ENCODE measurements at regions not wholly inside any gene's neighbourhood (a gene's known extent, or its start where the extent isn't known, plus 50 kb on each side); places are given as distances from the start of the nearest gene placed in this dataset.

GRCh38 chr7:17016402-17017010 lies 134.7 kb upstream of the AGR3 start:
- no peak for DNase-seq
- Mint-ChIP-seq H3K27ac (no peak overlapping the region), H3K4me3 (no peak overlapping the region), H3K36me3 (ENCODE audit: low read depth) (no peaks in the 10 kb centered on the region), H3K4me1 (peaks cover 16% of the 10 kb centered on the region), H3K27me3 (no peaks in the 10 kb centered on the region)
- no peaks in the 10 kb centered on the region for H3K9me3 ChIP-seq (ENCODE audit: control insufficient read depth, low read length, poor library complexity, severe bottlenecking)
- ATAC-seq = no peak

GRCh38 chr7:17019106-17019505 lies 137.3 kb upstream of the AGR3 start:
- Mint-ChIP-seq H3K27me3 (no peaks in the 10 kb centered on the region), H3K4me1 (peaks cover 22% of the 10 kb centered on the region), H3K4me3 (no peak overlapping the region), H3K36me3 (ENCODE audit: low read depth) (no peaks in the 10 kb centered on the region), H3K27ac (no peak overlapping the region)
- ATAC-seq = no peak
- DNase-seq = no peak
- H3K9me3 ChIP-seq (ENCODE audit: control insufficient read depth, low read length, poor library complexity, severe bottlenecking) = no peaks in the 10 kb centered on the region

- Mint-ChIP-seq H3K4me3 (no peak overlapping the region), H3K27ac (no peak overlapping the region), H3K4me1 (peaks cover 19% of the 10 kb centered on the region), H3K36me3 (ENCODE audit: low read depth) (no peaks in the 10 kb centered on the region), H3K27me3 (no peaks in the 10 kb centered on the region)
- ATAC-seq = no peak
- no peaks in the 10 kb centered on the region for H3K9me3 ChIP-seq (ENCODE audit: control insufficient read depth, low read length, poor library complexity, severe bottlenecking)
- DNase-seq = no peak
These were observed 138.5 kb upstream of the AGR3 start for GRCh38 chr7:17020250-17020649.

GRCh38 chr7:17021205-17021604 lies 139.4 kb upstream of the AGR3 start:
- no peaks in the 10 kb centered on the region for H3K9me3 ChIP-seq (ENCODE audit: control insufficient read depth, low read length, poor library complexity, severe bottlenecking)
- no peak for ATAC-seq
- Mint-ChIP-seq H3K4me3 (no peak overlapping the region), H3K4me1 (peaks cover 16% of the 10 kb centered on the region), H3K27me3 (no peaks in the 10 kb centered on the region), H3K27ac (no peak overlapping the region), H3K36me3 (ENCODE audit: low read depth) (no peaks in the 10 kb centered on the region)
- no peak for DNase-seq

GRCh38 chr7:17022920-17023319 lies 141.1 kb upstream of the AGR3 start:
- H3K9me3 ChIP-seq (ENCODE audit: control insufficient read depth, low read length, poor library complexity, severe bottlenecking) = no peaks in the 10 kb centered on the region
- Mint-ChIP-seq H3K4me1 (peaks cover 24% of the 10 kb centered on the region), H3K27me3 (no peaks in the 10 kb centered on the region), H3K27ac (peak overlapping the region; percentile 30), H3K4me3 (peak overlapping the region; percentile 51), H3K36me3 (ENCODE audit: low read depth) (no peaks in the 10 kb centered on the region)
- no peak for DNase-seq
- peak; percentile 91 for ATAC-seq

- H3K27ac Mint-ChIP-seq = peak overlapping the region; percentile 51
- no peaks in the 10 kb centered on the region for H3K36me3 Mint-ChIP-seq (ENCODE audit: low read depth)
- ATAC-seq (no peak), DNase-seq (no peak)
- H3K9me3 ChIP-seq (ENCODE audit: control insufficient read depth, low read length, poor library complexity, severe bottlenecking) = no peaks in the 10 kb centered on the region
- H3K4me1 Mint-ChIP-seq = peaks cover 24% of the 10 kb centered on the region
- no peak overlapping the region for H3K4me3 Mint-ChIP-seq
- no peaks in the 10 kb centered on the region for H3K27me3 Mint-ChIP-seq
These were observed 144.5 kb upstream of the AGR3 start for GRCh38 chr7:17026269-17026668.

GRCh38 chr7:17027143-17027788 lies 145.5 kb upstream of the AGR3 start:
- peak overlapping the region; percentile 28 for H3K4me3 Mint-ChIP-seq
- no peaks in the 10 kb centered on the region for H3K36me3 Mint-ChIP-seq (ENCODE audit: low read depth)
- peaks cover 31% of the 10 kb centered on the region for H3K4me1 Mint-ChIP-seq
- DNase-seq (no peak), ATAC-seq (no peak)
- H3K9me3 ChIP-seq (ENCODE audit: control insufficient read depth, low read length, poor library complexity, severe bottlenecking) = no peaks in the 10 kb centered on the region
- H3K27me3 Mint-ChIP-seq = no peaks in the 10 kb centered on the region
- peak overlapping the region; percentile 51 for H3K27ac Mint-ChIP-seq

GRCh38 chr7:17027789-17028152 lies 146.0 kb upstream of the AGR3 start:
- Mint-ChIP-seq H3K4me1 (peaks cover 28% of the 10 kb centered on the region), H3K4me3 (no peak overlapping the region), H3K27ac (peak overlapping the region; percentile 51), H3K27me3 (no peaks in the 10 kb centered on the region), H3K36me3 (ENCODE audit: low read depth) (no peaks in the 10 kb centered on the region)
- H3K9me3 ChIP-seq (ENCODE audit: control insufficient read depth, low read length, poor library complexity, severe bottlenecking) = no peaks in the 10 kb centered on the region
- ATAC-seq (no peak), DNase-seq (no peak)

GRCh38 chr7:17029150-17029549 lies 147.4 kb upstream of the AGR3 start:
- DNase-seq (no peak), ATAC-seq (peak; percentile 94)
- Mint-ChIP-seq H3K27ac (peak overlapping the region; percentile 51), H3K4me3 (peak overlapping the region; percentile 43), H3K27me3 (no peaks in the 10 kb centered on the region), H3K4me1 (peaks cover 20% of the 10 kb centered on the region), H3K36me3 (ENCODE audit: low read depth) (no peaks in the 10 kb centered on the region)
- no peaks in the 10 kb centered on the region for H3K9me3 ChIP-seq (ENCODE audit: control insufficient read depth, low read length, poor library complexity, severe bottlenecking)

GRCh38 chr7:17030559-17030958 lies 148.8 kb upstream of the AGR3 start:
- DNase-seq = no peak
- no peak for ATAC-seq
- H3K36me3 Mint-ChIP-seq (ENCODE audit: low read depth) = no peaks in the 10 kb centered on the region
- H3K9me3 ChIP-seq (ENCODE audit: control insufficient read depth, low read length, poor library complexity, severe bottlenecking) = no peaks in the 10 kb centered on the region
- H3K27ac Mint-ChIP-seq = peak overlapping the region; percentile 51
- H3K4me3 Mint-ChIP-seq = no peak overlapping the region
- H3K4me1 Mint-ChIP-seq = peaks cover 20% of the 10 kb centered on the region
- no peaks in the 10 kb centered on the region for H3K27me3 Mint-ChIP-seq

GRCh38 chr7:17031906-17032551 lies 150.2 kb upstream of the AGR3 start:
- peak overlapping the region; percentile 6 for H3K27ac Mint-ChIP-seq
- H3K9me3 ChIP-seq (ENCODE audit: control insufficient read depth, low read length, poor library complexity, severe bottlenecking) = no peaks in the 10 kb centered on the region
- no peaks in the 10 kb centered on the region for H3K27me3 Mint-ChIP-seq
- ATAC-seq = peak; percentile 35
- H3K4me3 Mint-ChIP-seq = no peak overlapping the region
- H3K4me1 Mint-ChIP-seq = peaks cover 15% of the 10 kb centered on the region
- no peaks in the 10 kb centered on the region for H3K36me3 Mint-ChIP-seq (ENCODE audit: low read depth)
- DNase-seq = no peak

GRCh38 chr7:17033245-17033644 lies 151.5 kb upstream of the AGR3 start:
- Mint-ChIP-seq H3K27me3 (no peaks in the 10 kb centered on the region), H3K27ac (peak overlapping the region; percentile 34), H3K4me3 (no peak overlapping the region), H3K4me1 (peaks cover 12% of the 10 kb centered on the region), H3K36me3 (ENCODE audit: low read depth) (no peaks in the 10 kb centered on the region)
- ATAC-seq (no peak), DNase-seq (no peak)
- H3K9me3 ChIP-seq (ENCODE audit: control insufficient read depth, low read length, poor library complexity, severe bottlenecking) = no peaks in the 10 kb centered on the region

GRCh38 chr7:17036584-17036983 lies 154.8 kb upstream of the AGR3 start:
- Mint-ChIP-seq H3K4me1 (peaks cover 11% of the 10 kb centered on the region), H3K27ac (no peak overlapping the region), H3K4me3 (no peak overlapping the region), H3K36me3 (ENCODE audit: low read depth) (no peaks in the 10 kb centered on the region), H3K27me3 (no peaks in the 10 kb centered on the region)
- H3K9me3 ChIP-seq (ENCODE audit: control insufficient read depth, low read length, poor library complexity, severe bottlenecking) = no peaks in the 10 kb centered on the region
- no peak for DNase-seq
- no peak for ATAC-seq

GRCh38 chr7:17037356-17037755 lies 155.6 kb upstream of the AGR3 start:
- H3K4me3 Mint-ChIP-seq = no peak overlapping the region
- DNase-seq (no peak), ATAC-seq (no peak)
- no peaks in the 10 kb centered on the region for H3K27me3 Mint-ChIP-seq
- no peaks in the 10 kb centered on the region for H3K36me3 Mint-ChIP-seq (ENCODE audit: low read depth)
- no peaks in the 10 kb centered on the region for H3K9me3 ChIP-seq (ENCODE audit: control insufficient read depth, low read length, poor library complexity, severe bottlenecking)
- H3K27ac Mint-ChIP-seq = peak overlapping the region; percentile 60
- H3K4me1 Mint-ChIP-seq = peaks cover 7% of the 10 kb centered on the region
